ENCODE measurements at regions not wholly inside any gene's neighbourhood (a gene's known extent, or its start where the extent isn't known, plus 50 kb on each side); places are given as distances from the start of the nearest gene placed in this dataset.

DNA sequence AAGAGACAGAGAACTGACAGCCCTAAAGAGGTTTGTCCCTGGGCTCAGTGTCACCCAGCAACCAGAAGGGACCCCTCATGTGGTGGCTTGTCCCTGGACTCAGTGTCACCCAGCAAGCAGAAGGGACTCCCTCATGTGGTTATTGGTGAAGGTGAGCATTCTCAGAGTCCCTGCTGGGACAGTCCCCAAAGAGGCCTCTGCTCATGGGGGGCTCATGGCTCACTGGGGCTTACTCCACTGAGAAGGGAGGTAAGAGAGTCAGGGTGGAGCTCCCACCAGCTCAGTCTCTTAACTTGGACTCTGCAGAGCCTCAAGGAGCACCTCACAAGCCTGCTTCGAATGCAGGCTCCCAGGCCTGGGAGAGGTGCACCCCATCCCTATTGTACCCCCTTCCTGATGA is 145.2 kb upstream of the COPS8 start:
- no peak for DNase-seq (ENCODE audit: extremely low read depth, low read depth)

DNA sequence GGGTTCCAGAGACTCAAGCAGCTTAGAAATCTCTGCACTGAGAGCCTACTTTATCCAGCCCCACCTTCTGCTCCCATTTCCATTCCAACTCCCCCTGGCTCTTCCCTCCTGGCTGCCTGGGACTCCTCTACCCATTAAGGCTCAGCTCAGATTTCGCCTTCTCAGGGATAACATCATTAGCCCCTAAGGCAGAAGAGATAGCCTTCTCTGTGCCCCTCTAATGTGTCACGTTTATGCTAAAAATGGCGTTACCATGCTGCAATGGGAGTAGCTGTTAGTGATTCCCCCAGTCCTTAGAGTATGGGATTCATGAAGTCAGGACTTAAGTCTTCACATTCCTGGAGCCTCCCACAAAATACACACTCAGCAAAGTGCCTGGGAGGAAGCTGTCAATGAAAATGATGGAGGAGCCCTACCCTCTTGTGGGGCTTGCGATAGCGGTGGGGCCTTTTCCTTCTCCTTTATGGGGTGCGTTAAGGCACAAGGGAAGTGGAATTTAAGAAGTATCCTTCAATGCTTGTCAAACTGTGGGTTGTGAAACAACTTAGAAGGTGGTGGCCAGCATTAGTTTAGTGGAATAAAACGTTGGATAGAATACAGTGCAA is 144.7 kb upstream of the COPS8 start:
- no peak for DNase-seq (ENCODE audit: extremely low read depth, low read depth)

DNA sequence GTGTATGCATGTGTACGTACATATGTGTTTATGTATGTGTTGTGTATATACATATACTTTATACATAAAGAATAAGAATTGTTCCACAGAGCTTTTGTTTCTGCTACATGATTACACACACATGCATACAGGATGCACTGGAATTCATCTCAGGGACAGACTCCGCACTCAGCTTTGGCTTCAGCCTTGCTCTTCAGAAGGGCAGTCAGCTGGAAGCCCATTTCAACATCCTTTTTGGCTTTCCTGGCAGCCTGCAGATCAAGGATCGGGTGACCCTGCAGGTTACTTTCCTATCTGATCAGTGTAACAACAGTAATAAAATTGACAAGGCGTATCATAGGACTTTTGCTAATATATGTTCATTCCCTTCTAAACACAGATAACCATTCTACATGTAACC is 144.1 kb upstream of the COPS8 start:
- no peak for DNase-seq (ENCODE audit: extremely low read depth, low read depth)

DNA sequence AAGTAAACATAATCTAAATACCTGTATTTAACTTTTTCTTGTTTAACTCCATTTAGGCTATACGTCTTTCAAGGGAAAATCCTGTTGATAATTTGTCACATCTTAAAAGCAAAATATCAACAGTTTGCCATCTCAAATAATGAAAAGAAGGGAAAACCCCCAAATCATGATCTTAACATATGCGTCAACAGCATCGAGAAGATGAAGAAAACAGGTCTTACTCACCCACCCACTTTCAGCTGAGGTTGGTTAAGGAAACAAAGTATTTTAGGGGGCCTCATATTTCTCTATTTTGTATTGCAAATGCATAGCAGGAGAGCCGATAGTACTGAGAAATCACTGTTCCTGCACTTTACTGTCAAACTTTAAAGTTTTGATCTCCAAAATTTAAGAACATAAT is 143.1 kb upstream of the COPS8 start:
- DNase-seq (ENCODE audit: extremely low read depth, low read depth) = no peak

DNA sequence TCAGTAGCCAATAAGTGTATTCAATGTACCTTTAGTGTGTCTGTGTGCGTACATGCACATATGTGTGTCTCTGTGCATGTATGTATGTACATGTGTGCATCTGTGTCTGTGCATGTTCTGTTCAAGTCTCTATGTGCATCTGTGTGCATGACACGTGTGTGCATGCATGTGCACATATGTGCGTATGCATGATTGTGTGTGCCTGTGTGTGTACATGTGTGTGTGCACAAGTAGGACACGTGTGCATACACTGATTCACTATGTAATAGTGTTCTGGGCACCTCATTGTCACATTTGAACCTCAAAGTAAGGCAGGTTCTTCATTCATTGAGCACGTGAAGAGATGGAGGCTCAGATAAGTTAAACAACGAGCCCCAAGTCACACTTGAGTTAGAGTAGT is 142.6 kb upstream of the COPS8 start:
- DNase-seq (ENCODE audit: extremely low read depth, low read depth) = no peak

DNA sequence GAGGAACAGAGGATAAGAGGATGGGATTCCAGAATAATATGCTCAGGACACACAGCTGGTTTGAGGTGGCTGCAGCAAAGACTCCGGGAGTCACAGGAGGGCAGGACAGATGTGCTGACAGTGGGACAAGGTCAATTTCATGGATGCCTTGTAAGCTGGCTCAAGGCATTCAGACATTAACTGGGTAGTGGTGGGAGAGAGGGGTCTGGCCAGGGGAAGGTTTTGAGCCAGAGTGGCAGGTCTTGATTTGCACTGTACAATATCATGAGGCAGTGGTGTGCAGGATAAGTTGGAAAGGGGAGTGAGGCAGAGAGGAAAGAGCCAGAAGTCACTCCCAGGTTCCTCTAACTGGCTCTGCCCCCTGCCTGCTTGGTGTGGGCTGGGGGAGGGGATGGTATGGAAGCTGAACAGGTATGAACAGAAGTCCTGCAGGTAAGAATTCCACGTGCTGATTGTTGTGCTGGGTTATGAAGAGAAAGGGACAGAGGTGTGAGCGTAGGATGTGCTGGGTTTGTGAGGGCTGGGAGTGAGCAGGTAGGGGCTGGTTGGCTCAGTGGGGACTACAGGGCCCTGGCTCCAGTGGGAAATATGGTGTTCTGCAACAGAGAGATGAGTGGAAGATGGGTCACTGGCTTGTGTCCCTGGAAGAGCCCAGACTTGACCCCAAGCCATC is 141.7 kb upstream of the COPS8 start:
- no peak for DNase-seq (ENCODE audit: extremely low read depth, low read depth)

DNA sequence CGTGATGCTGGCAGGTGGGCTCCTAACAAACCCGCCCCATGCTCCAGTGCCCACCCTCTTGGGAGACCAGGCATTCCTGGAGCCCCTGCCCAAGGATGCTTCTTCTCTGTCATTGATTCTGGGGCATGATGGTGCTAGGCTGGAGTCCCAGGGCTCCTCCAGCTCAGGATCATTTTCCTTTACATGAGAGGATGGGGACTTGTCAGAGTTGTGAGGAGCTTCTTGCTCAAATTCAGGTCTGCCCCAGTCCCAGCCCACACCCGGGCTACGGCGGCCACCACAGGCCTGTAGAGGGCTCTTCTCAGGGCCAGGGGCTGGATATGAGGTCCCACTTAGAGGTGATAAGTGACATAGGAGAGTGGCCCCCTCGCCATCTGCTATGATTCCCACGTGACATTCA is 141.1 kb upstream of the COPS8 start:
- no peak for DNase-seq (ENCODE audit: extremely low read depth, low read depth)

DNA sequence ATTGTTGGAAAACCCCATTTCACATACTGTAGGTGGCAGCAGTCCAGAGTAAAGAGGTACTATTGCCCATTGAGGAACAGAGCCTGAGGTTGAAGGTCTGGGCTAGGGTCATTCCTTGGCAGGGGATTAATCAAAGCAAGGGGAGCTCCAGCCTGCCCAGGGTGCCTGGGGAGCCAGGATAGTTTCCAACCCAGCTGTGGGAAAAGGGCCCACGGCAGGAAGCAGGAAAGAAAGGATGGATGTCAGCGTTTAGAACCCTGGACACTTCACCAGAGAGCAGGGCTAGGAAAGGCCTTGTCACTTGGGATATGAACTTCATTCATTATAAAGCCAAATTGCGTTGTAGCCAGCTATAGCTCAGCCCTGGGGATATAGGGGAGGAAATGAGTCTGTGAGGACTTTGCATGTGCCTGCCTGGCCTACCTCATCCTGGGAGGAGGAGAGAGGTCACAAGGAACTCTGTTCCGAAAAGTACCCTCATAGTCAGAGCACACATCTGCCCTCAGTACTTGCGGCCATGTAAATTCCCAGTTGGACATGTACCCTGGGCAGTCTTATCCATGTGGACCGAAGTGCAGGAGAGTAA is 140.2 kb upstream of the COPS8 start:
- DNase-seq (ENCODE audit: extremely low read depth, low read depth) = no peak

DNA sequence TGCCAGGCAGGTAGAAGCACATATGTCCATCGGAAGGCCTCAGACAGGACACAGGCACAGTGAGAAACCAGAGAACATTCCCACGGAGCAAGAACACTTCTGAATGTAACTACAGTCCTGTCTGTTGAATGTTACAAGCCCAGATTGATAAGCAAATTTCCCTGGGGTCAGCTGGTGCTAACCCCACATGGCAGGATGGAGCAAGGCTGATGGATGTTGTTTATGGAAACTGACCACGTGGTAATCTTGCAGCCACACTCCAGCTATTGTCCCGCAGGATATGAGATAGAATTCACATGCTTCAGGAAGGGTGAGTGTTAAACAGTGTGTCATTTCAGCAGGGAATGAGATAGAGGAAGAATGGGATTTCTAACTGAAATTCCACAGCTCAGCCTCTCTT is 138.8 kb upstream of the COPS8 start:
- no peak for DNase-seq (ENCODE audit: extremely low read depth, low read depth)

DNA sequence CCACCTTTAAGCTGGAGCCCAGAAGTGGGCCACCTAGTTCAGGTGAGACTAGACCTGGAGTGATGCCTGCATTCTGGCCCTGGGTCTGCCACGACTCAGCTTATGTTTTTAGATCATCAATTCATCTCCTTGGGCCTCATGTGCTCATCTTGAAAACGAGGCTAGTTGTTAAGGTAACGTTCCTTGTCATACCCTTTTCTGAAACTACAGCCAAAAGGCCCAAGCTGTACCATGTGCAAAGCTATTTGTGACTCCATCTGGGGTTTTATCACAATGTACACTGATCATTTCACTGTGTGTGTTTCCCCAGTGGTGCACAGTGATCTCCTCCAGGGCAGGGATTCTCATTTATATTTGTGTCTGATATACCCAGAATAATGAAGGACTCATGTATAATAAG is 138.4 kb upstream of the COPS8 start:
- no peak for DNase-seq (ENCODE audit: extremely low read depth, low read depth)

DNA sequence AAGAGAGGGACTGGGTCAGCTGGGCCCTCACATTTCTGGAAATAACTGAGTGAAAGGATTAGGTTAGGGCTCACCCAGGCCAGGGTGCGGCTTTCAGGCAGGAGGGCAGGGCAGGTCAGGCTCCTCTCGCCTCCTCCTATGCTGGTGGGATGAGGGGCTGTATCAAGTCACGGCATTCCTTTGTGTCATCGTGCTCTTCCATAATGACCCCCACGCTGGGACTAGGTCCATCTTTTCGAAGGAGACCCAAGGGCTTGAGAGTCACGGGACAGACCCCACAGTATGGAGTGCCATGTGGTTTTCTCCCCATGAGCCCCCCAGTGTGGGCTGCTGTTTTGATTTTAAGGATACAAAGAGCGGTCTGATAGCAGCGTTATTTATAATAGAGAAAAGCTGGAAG is 137.8 kb upstream of the COPS8 start:
- DNase-seq (ENCODE audit: extremely low read depth, low read depth) = no peak

DNA sequence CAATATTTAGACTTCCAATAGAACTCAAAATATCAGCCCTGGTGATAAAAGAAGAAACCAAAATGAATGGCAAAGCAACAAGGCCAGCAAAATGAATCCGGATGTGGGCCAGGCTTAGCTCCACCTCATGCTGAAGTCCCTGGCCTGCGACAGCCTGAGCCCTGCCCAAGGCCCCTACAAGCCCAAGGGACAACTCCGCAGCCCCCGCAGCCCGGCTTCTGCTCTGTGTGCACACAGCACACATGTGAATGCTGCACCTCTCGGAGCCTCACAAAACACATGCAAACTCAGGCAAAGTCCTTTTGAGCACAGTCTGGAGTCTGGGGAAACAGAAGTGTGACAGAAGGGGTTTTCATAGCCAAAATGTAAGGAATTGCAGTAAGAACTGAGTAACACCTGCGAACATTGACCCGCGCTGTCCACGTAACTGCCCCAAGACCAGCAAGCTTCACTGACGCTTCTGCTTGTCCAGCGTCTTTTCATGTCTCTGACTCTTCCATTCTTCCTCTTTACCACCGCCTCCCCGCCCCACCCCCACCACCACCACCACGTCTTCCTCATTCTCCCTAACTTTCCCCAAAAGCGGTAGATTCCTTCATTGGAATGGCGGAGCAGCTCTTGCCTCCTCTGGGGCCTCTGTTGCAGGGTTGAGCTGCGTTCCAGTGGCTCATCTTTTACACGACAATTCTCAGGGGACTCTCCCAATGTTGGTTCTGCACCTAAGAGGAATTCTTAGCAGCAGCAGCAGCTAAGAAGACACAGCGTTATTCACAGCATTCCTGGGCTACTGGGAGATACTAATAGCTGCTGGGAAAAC is 136.4 kb upstream of the COPS8 start:
- no peak for DNase-seq (ENCODE audit: extremely low read depth, low read depth)

DNA sequence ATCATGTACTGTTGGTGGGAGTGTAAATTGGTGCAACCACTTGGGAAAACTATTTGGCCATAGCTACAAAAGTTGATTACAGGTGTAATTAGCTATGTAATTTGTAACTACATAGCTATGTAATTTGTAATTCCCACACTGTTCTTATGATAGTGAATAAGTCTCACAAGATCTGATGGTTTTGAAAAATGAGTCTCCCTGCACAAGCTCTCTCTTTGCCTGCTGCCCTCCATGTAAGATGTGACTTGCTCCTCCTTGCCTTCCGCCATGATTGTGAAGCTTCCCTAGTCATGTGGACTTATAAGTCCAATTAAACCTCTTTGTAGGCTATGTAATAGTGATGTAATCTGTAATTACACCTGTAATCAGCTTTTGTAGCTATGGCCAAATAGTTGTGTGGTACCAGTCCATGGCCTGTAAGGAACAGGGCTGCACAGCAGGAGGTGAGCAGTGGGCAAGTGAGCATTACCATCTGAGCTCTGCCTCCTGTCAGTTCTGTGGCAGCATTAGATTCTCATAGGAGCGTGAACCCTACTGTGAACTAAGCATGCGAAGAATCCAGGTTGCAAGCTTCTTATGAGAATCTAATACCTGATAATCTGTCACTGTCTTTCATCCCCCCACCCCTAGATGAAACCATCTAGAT is 133.7 kb upstream of the COPS8 start:
- DNase-seq (ENCODE audit: extremely low read depth, low read depth) = no peak

DNA sequence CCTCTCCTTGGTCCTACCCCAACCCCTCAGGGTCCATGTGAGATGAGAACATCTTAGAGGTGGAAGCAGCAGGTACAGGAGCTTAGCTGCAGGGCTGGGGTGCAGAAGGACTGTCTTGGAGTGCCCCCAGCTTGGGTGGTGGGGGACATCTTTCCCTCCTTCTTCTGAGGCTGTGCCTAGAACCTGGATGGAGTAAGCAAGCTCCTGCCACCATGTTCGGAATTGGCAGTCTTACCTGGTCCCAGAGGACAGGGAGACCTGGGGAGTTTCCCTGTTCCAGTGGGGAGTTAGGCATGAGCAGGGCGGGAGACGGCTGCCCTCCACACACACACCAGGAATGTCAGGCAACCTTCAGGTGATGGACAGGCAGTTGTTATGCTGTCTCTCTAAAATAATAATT is 131.0 kb upstream of the COPS8 start:
- DNase-seq (ENCODE audit: extremely low read depth, low read depth) = no peak

DNA sequence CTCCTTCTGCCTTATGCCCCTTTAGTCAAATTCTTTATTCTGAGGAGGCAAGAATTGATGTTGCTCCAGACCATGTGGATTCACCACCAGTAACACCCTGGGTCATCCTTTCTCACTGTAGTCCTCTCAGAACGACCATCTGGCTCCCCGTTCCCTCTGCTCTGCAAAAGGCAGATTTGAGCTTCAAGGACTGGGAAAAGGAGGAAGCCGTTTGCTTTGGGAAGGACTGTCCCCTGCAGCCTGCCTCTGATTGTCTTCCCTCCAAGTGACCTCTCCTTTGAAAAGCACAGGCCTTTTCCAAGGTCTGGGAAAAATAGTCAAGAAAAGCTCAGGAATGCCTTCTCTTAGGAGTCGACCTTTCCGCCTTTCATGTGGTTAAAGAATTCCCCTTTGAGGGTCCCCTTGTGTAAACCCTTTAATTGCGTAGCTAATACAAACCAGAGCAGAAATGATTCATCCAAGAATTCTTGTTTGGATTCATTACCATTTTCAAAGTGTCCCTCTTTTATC is 130.1 kb upstream of the COPS8 start:
- no peak for DNase-seq (ENCODE audit: extremely low read depth, low read depth)

DNA sequence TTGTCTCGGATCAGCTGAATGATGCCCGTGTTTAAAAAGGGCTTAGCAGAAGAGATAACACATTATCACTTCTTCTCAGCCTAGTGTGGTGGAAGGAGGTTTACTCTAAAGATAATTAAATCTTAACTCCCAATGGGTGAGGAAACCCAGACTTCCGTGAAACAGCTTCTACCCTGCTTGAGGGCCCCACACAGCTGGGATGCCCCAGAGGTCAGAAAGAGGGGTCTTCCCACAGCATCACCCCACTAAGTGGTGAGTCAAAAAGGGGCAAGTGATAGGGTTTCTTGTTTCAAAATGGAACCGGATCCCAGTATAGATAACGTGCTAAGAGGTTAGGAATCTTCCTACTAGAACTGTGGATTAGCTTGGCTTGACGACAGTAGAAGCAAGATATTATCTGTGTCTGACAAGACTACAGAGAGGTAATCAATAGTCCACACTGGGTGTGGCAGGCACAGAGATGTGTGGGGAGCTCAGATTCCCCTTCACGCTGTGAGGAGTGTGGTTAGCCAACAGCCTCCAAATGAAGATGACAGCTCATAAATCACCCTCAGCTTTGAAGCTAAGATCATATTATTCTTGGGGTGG is 129.6 kb upstream of the COPS8 start:
- DNase-seq (ENCODE audit: extremely low read depth, low read depth) = no peak

DNA sequence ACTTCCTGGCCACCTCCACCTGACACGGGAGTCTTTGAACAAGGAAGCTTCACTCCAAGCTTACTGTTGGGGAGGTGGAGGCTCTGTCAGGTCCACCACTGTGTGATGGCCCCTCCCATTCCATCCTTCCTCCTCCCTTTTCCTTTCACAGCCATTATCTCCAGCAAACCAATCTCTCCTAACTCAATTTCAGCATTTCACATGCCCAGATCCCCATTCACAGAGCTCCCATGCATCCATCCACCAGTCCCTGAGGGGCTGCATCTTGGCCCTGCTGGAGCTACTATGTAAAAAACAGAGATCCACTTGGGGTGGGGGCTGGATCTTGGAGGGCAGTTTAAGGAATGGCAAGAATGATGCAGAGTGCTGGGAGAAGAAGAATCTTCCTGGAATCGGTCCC is 129.0 kb upstream of the COPS8 start:
- DNase-seq (ENCODE audit: extremely low read depth, low read depth) = no peak

DNA sequence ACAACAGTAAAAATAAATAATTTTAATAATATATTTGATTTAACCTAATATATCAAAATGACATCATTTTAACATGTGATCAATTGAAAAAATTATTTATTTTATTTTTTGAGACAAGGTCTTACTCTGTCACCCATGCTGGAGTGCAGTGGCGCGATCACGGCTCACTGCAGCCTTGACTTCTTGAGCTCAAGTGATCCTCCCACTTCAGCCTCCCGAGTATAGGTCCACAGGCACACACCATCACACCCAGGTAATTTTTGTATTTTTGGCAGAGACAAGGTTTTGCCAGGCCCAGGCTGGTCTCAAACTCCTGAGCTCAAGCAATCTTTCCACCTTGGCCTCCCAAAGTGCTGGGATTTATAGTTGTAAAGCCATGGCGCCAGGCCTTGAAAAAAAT is 126.7 kb upstream of the COPS8 start:
- no peak for DNase-seq (ENCODE audit: extremely low read depth, low read depth)

DNA sequence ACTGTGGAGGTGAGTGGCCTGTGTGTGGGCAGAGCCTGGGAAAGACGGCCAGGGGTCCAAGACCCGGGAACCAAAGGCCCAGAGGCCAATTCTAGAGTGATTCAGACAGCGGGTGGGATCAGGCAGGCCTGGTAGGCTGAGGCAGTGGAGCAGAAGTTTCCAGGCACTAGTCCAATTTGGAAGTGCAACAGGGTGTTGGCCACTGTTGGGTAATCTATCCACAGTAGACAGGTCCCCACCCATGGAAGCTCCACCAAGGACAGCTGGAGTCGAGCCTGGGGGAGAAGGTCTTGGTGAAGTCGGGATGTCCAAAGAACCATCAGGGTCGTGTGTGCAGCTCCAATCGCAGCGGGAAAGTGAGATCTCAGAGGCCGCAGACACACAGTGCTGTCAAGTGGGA is 125.8 kb upstream of the COPS8 start:
- no peak for DNase-seq (ENCODE audit: extremely low read depth, low read depth)

DNA sequence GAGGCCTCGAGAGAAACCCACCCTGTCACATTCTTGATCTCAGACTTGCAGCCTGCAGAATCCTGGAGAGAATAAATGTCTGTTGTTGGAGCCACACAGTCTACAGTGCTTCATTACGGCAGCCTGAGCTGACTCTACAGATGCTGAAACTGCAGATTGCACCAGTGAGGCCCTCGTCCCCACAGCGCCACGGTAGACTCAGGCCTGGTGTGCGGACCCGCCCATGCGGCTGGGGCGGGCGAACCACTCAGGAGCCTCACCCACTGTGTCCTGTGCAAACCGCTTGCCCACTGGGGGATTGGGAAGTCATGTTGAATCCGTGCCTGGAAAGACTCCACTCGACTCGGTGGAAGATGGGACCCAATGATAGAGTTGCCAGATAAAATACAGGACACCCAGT is 125.2 kb upstream of the COPS8 start:
- DNase-seq (ENCODE audit: extremely low read depth, low read depth) = no peak

DNA sequence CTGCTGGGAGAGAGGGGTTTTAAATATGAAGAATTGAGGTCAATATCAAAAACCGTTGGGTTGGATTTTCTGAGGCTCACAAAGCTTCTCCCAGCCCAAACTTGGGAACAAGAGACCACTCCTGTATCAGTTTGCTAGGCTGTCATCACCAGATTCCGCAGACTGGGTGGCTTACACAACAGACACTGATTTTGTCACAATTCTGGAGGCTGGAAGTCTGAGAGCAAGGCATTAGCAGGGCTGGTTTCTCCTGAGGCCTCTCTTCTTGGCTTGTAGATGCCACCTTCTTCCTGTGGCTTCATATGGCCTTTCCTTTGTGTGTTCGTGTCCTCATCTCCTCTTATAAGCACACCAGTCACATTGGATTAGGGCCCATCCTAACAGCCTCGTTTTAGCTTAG is 122.9 kb upstream of the COPS8 start:
- no peak for DNase-seq (ENCODE audit: extremely low read depth, low read depth)
